ENCODE measurements at regions not wholly inside any gene's neighbourhood (a gene's known extent, or its start where the extent isn't known, plus 50 kb on each side); places are given as distances from the start of the nearest gene placed in this dataset.

- intact Hi-C loops (cut with DNase I; ENCODE audit: low total_unique reads) = no loop called here
- DNase-seq = no peak
- no peak overlapping the region for H3K27ac ChIP-seq
- no peaks in the 10 kb centered on the region for H3K9me3 ChIP-seq
- H3K4me3 ChIP-seq = no peak overlapping the region
- TF ChIP-seq POLR2AphosphoS5 (IDR thresholded peaks at IDR 0.05) (no peak), CTCF (IDR thresholded peaks at IDR 0.05) (no peak), POLR2A (IDR thresholded peaks at IDR 0.05) (no peak), EP300 (IDR thresholded peaks at IDR 0.05) (no peak)
- peaks cover 0 to 30% (median 5%) of the 10 kb centered on the region in 4 donors for H3K4me1 ChIP-seq
- peaks cover 0 to 5% (median 0%) of the 10 kb centered on the region in 3 donors for H3K27me3 ChIP-seq
- H3K36me3 ChIP-seq = no peaks in the 10 kb centered on the region
- 89 to 95% (median 93%) methylated on average over 3 of the region's 3 CpGs for WGBS, 5 donors
Measured at GRCh38 chr2:236717120-236717519, 147.5 kb downstream of the ACKR3 start.

- no peak overlapping the region for H3K4me3 ChIP-seq
Measured at GRCh38 chr2:236717729-236718128, 148.1 kb downstream of the ACKR3 start.

GRCh38 chr2:236718207-236718992 is 148.8 kb downstream of the ACKR3 start:
- Histone ChIP-seq H3K9me3 (no peaks in the 10 kb centered on the region), H3K27ac (no peak overlapping the region), H3K36me3 (no peaks in the 10 kb centered on the region), H3K4me1 (peaks cover 0 to 20% (median 2%) of the 10 kb centered on the region in 4 donors), H3K4me3 (no peak overlapping the region), H3K27me3 (peaks cover 0 to 5% (median 0%) of the 10 kb centered on the region in 3 donors)
- no peak for DNase-seq
- TF ChIP-seq CTCF (IDR thresholded peaks at IDR 0.05) (no peak), POLR2A (IDR thresholded peaks at IDR 0.05) (no peak), POLR2AphosphoS5 (IDR thresholded peaks at IDR 0.05) (no peak), EP300 (IDR thresholded peaks at IDR 0.05) (no peak)
- intact Hi-C loops (cut with DNase I; ENCODE audit: low total_unique reads) = no loop called here
- 89 to 92% (median 91%) methylated on average over 18 of the region's 18 CpGs for WGBS, 5 donors

More at GRCh38 chr2:236717729-236718128, 148.1 kb downstream of the ACKR3 start:
- H3K36me3 ChIP-seq = no peaks in the 10 kb centered on the region
- H3K27ac ChIP-seq = no peak overlapping the region
- TF ChIP-seq EP300 (IDR thresholded peaks at IDR 0.05) (no peak), CTCF (IDR thresholded peaks at IDR 0.05) (no peak), POLR2A (IDR thresholded peaks at IDR 0.05) (no peak), POLR2AphosphoS5 (IDR thresholded peaks at IDR 0.05) (no peak)
- intact Hi-C loops (cut with DNase I; ENCODE audit: low total_unique reads) = no loop called here
- H3K9me3 ChIP-seq = no peaks in the 10 kb centered on the region
- 62 to 82% (median 80%) methylated on average over 6 of the region's 6 CpGs for WGBS, 5 donors
- no peak for DNase-seq
- H3K4me1 ChIP-seq = peaks cover 0 to 24% (median 2%) of the 10 kb centered on the region in 4 donors
- peaks cover 0 to 5% (median 0%) of the 10 kb centered on the region in 3 donors for H3K27me3 ChIP-seq

- Histone ChIP-seq H3K27ac (no peak overlapping the region), H3K4me1 (peaks cover 0 to 15% (median under 1%) of the 10 kb centered on the region in 4 donors), H3K9me3 (no peaks in the 10 kb centered on the region), H3K27me3 (peaks cover 0 to 5% (median 0%) of the 10 kb centered on the region in 3 donors), H3K4me3 (no peak overlapping the region), H3K36me3 (no peaks in the 10 kb centered on the region)
- TF ChIP-seq POLR2A (IDR thresholded peaks at IDR 0.05) (no peak), CTCF (IDR thresholded peaks at IDR 0.05) (no peak), EP300 (IDR thresholded peaks at IDR 0.05) (no peak), POLR2AphosphoS5 (IDR thresholded peaks at IDR 0.05) (no peak)
- DNase-seq = no peak
- WGBS, 5 donors = 69 to 80% (median 73%) methylated on average over 9 of the region's 9 CpGs
- intact Hi-C loops (cut with DNase I; ENCODE audit: low total_unique reads) = no loop called here
Measured at GRCh38 chr2:236719192-236719635, 149.6 kb downstream of the ACKR3 start.
